Activated CD4-positive, alpha-beta T cell treated with anti-CD3 and anti-CD28 coated beads, Interleukin-2, amount 50 U/mL, for 1 hour (primary cell): ENCODE measurements at regions not wholly inside any gene's neighbourhood (a gene's known extent, or its start where the extent isn't known, plus 50 kb on each side); places are given as distances from the start of the nearest gene placed in this dataset.

Source experiments
- DNase-seq: peaks from one replicate; pipeline ENCODE4 v3.0.0-alpha.2; 2020

- DNase-seq, result no peak
These were observed 72.9 kb upstream of the ZNF516 start for GRCh38 chr18:76567835-76568445.

GRCh38 chr18:76566987-76567386 lies 71.9 kb upstream of the ZNF516 start:
- DNase-seq, result no peak

GRCh38 chr18:76565238-76566173 lies 70.5 kb upstream of the ZNF516 start:
- no peak for DNase-seq

GRCh38 chr18:76564655-76565237 lies 69.7 kb upstream of the ZNF516 start:
- no peak for DNase-seq

- DNase-seq, result no peak
These were observed 69.1 kb upstream of the ZNF516 start for GRCh38 chr18:76564117-76564516.

- DNase-seq, result no peak
These were observed 67.5 kb upstream of the ZNF516 start for GRCh38 chr18:76562286-76563122.

GRCh38 chr18:76558881-76559667 lies 64.0 kb upstream of the ZNF516 start:
- no peak for DNase-seq

GRCh38 chr18:76557026-76557575 lies 62.1 kb upstream of the ZNF516 start:
- DNase-seq, result no peak

GRCh38 chr18:76554547-76555222 lies 59.6 kb upstream of the ZNF516 start:
- DNase-seq, result no peak

- no peak for DNase-seq
These were observed 58.9 kb upstream of the ZNF516 start for GRCh38 chr18:76553715-76554546.

GRCh38 chr18:76548541-76548940 lies 53.5 kb upstream of the ZNF516 start:
- no peak for DNase-seq

GRCh38 chr18:76547296-76547695 lies 52.3 kb upstream of the ZNF516 start:
- no peak for DNase-seq

- DNase-seq, result no peak
These were observed 51.4 kb upstream of the ZNF516 start for GRCh38 chr18:76546436-76546835.

- DNase-seq, result no peak
These were observed 51.0 kb upstream of the ZNF516 start for GRCh38 chr18:76546088-76546435.

GRCh38 chr18:76545433-76546087 lies 50.5 kb upstream of the ZNF516 start:
- DNase-seq, result no peak

GRCh38 chr18:76544511-76545345 lies 49.7 kb upstream of the ZNF516 start:
- no peak for DNase-seq
